CD4-positive, alpha-beta T cell treated with Interleukin-15 for 4 hours (primary cell): ENCODE measurements at regions not wholly inside any gene's neighbourhood (a gene's known extent, or its start where the extent isn't known, plus 50 kb on each side); places are given as distances from the start of the nearest gene placed in this dataset.
"Not testable (repeated sequence)": the region's sequence is repeated elsewhere in the genome, so short reads cannot be mapped to it uniquely, and the experiment has no call there.

Source experiments
- DNase-seq: peaks from one replicate; pipeline ENCODE4 v3.0.0-alpha.2; 2020; ENCODE audit warnings: low spot score

GRCh38 chrX:12052109-12052508 lies 86.2 kb upstream of the FRMPD4 start:
- DNase-seq = no peak

- no peak for DNase-seq
Observed at GRCh38 chrX:12058087-12058486, 80.2 kb upstream of the FRMPD4 start.

- DNase-seq = no peak
Observed at GRCh38 chrX:12060489-12061260, 77.6 kb upstream of the FRMPD4 start.

GRCh38 chrX:12065251-12065650 lies 73.0 kb upstream of the FRMPD4 start:
- DNase-seq = no peak

GRCh38 chrX:12076046-12076445 lies 62.2 kb upstream of the FRMPD4 start:
- no peak for DNase-seq

GRCh38 chrX:12080265-12080664 lies 58.0 kb upstream of the FRMPD4 start:
- no peak for DNase-seq

GRCh38 chrX:12082959-12083358 lies 55.3 kb upstream of the FRMPD4 start:
- not testable (repeated sequence) for DNase-seq
